ENCODE measurements at regions not wholly inside any gene's neighbourhood (a gene's known extent, or its start where the extent isn't known, plus 50 kb on each side); places are given as distances from the start of the nearest gene placed in this dataset.

DNA sequence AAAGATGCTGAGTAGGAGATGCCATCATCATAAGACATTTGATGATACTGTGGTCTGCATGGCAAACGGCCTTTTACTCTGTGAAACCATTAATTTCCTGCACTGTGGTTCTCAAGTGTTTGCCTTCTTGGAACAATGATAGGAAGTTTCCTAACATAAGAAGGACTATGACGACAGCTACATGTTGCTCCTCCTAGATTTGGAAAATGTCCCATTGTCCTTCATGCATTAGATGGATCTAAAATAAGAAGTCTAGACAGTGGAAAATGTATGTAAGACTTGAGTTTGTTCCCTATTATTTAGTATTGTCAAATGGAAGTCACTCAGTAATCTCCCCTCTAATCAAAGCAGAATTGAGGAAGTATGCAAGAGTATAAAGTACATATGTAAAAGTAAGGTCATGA, 98.5 kb upstream of the TMEM170B start:
- TF ChIP-seq CTCF (conservative IDR thresholded peaks at IDR 0.05; ENCODE audit: low read depth, low read length) (no peak), MAZ (IDR thresholded peaks at IDR 0.05; ENCODE audit: borderline replicate concordance, low read depth, low read length) (no peak), SMC3 (IDR thresholded peaks at IDR 0.05; ENCODE audit: low read depth, low read length) (no peak), CEBPB (IDR thresholded peaks at IDR 0.05; ENCODE audit: low read depth, low read length) (no peak), RAD21 (IDR thresholded peaks at IDR 0.05; ENCODE audit: low read length) (no peak), MAFK (IDR thresholded peaks at IDR 0.05; ENCODE audit: low read depth, low read length) (no peak), USF2 (IDR thresholded peaks at IDR 0.05; ENCODE audit: low read depth, low read length) (no peak), POLR2A (IDR thresholded peaks at IDR 0.05; ENCODE audit: low read depth, low read length) (no peak), MXI1 (IDR thresholded peaks at IDR 0.05; ENCODE audit: borderline replicate concordance, low read depth, low read length) (no peak), FOS (IDR thresholded peaks at IDR 0.05; ENCODE audit: low read depth, low read length) (no peak), RCOR1 (IDR thresholded peaks at IDR 0.05; ENCODE audit: insufficient replicate concordance, low read length) (no peak)
